ENCODE measurements at regions not wholly inside any gene's neighbourhood (a gene's known extent, or its start where the extent isn't known, plus 50 kb on each side); places are given as distances from the start of the nearest gene placed in this dataset.

DNA sequence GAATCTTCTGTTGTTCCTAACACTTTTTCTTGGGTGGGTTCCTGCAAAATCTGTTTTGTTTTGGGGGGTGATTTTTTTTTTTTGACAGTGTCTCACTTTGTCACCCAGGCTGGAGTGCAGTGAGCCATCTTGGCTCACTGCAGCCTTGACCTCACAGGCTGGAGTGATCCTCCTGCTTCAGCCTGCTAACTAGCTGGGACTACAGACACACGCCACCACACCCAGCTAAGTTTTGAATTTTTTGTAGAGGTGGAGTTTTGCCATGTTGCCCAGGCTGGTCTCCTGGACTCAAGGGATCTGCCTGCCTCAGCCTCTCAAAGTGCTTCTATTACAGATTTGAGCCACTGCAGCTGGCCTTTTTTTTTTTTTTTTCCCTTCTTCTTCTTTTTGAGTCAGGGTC, 60.5 kb upstream of the SNAP91 start:
- Histone ChIP-seq H3K27ac (ENCODE audit: low read depth, low read length, poor library complexity, severe bottlenecking) (no peak overlapping the region), H3K79me2 (ENCODE audit: insufficient read depth, low read depth, low read length) (no peaks in the 10 kb centered on the region), H3K4me2 (ENCODE audit: low read length) (no peak overlapping the region), H3K4me1 (ENCODE audit: insufficient read depth, low read length, poor library complexity, severe bottlenecking) (no peaks in the 10 kb centered on the region), H3K9me3 (ENCODE audit: low read length) (no peaks in the 10 kb centered on the region), H3K4me3 (ENCODE audit: low read depth, low read length, poor library complexity, severe bottlenecking) (no peak overlapping the region), H3K9me2 (ENCODE audit: insufficient read depth, low read length) (no peaks in the 10 kb centered on the region), H2AFZ (ENCODE audit: low read length) (no peak overlapping the region), H3K36me3 (ENCODE audit: insufficient read depth, low read length) (no peaks in the 10 kb centered on the region), H4K20me1 (ENCODE audit: insufficient read depth, low read length) (no peaks in the 10 kb centered on the region)
- no peak for DNase-seq (ENCODE audit: low spot score)
- intact Hi-C loops (cut with micrococcal nuclease; ENCODE audit: unreplicated experiment) = no loop called here
- POLR2A ChIA-PET = no interaction called here
- CTCF ChIA-PET (ENCODE audit: unreplicated experiment) = no interaction called here
- BruUV-seq (replicated peaks) = no TSS peak
- TF ChIP-seq CTCF (conservative IDR thresholded peaks at IDR 0.05; ENCODE audit: low read length) (no peak), EZH2phosphoT487 (IDR thresholded peaks at IDR 0.05; ENCODE audit: borderline replicate concordance, low read depth, low read length) (no peak)

GRCh38 chr6:83767033-83767432, 58.1 kb upstream of the SNAP91 start:
- intact Hi-C loops (cut with micrococcal nuclease; ENCODE audit: unreplicated experiment) = no loop called here
- Histone ChIP-seq H3K4me1 (ENCODE audit: insufficient read depth, low read length, poor library complexity, severe bottlenecking) (no peaks in the 10 kb centered on the region), H3K4me2 (ENCODE audit: low read length) (no peak overlapping the region), H3K36me3 (ENCODE audit: insufficient read depth, low read length) (no peaks in the 10 kb centered on the region), H3K4me3 (ENCODE audit: low read depth, low read length, poor library complexity, severe bottlenecking) (no peak overlapping the region), H3K27ac (ENCODE audit: low read depth, low read length, poor library complexity, severe bottlenecking) (no peak overlapping the region), H4K20me1 (ENCODE audit: insufficient read depth, low read length) (no peaks in the 10 kb centered on the region), H3K79me2 (ENCODE audit: insufficient read depth, low read depth, low read length) (no peaks in the 10 kb centered on the region), H3K9me3 (ENCODE audit: low read length) (no peaks in the 10 kb centered on the region), H3K9me2 (ENCODE audit: insufficient read depth, low read length) (no peaks in the 10 kb centered on the region), H2AFZ (ENCODE audit: low read length) (no peak overlapping the region)
- no TSS peak for BruUV-seq (replicated peaks)
- ChIA-PET CTCF (ENCODE audit: unreplicated experiment) (no interaction called here), POLR2A (interaction anchor here (1.2 kb wide), 1 partner anchor 22 kb away, joined by 3 read pairs; no protein-coding TSS in a partner anchor)
- TF ChIP-seq EZH2phosphoT487 (IDR thresholded peaks at IDR 0.05; ENCODE audit: borderline replicate concordance, low read depth, low read length) = no peak
- TF ChIP-seq CTCF (conservative IDR thresholded peaks at IDR 0.05; ENCODE audit: low read length) = no peak
- DNase-seq (ENCODE audit: low spot score) = no peak
